Limb (tissue), 2 donors: ENCODE measurements at regions not wholly inside any gene's neighbourhood (a gene's known extent, or its start where the extent isn't known, plus 50 kb on each side); places are given as distances from the start of the nearest gene placed in this dataset.
"Not testable (repeated sequence)": the region's sequence is repeated elsewhere in the genome, so short reads cannot be mapped to it uniquely, and the experiment has no call there.

Experiments used
- DNase-seq, 2 donors: peaks; one replicate each; pipeline ENCODE4 v3.0.0-alpha.2; 2016; ENCODE audit errors: extremely low spot score in 2 of 2

DNA sequence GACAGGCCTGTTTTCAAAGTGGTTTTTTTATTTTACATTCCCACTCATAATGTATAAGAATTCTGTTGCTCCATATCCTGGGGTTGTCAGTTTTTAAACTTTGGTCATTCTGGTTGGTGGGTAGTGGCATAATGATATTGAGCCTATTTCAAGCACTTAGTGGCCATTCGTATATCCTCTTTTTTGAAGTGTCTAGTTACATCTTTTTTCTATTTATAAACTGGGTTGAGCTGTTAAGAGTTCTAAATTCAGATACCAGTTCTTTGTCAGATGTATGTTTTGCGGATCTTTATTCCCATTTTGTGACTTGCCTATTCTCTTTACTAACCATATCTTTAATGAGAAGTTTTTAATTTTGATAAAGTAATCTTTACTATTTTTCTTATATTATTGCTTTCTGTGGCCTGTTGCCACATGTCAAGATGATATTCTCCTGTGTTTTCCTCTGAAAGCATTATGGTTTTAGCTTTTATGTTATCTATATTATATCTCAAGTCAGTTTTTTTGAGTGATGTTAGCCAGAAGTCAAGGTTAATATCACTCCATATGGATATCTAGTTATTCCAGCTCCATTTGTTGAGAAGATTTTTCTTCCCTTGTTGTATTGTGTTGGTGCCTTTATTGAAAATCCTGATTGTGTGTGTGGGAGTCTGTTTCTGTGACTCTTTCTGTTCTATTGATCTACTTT lies 110.9 kb downstream of the FHIP1A start:
- DNase-seq: no peak

- DNase-seq: no peak
Observed at GRCh38 chr4:151522866-151523519, 114.0 kb downstream of the FHIP1A start.

DNA sequence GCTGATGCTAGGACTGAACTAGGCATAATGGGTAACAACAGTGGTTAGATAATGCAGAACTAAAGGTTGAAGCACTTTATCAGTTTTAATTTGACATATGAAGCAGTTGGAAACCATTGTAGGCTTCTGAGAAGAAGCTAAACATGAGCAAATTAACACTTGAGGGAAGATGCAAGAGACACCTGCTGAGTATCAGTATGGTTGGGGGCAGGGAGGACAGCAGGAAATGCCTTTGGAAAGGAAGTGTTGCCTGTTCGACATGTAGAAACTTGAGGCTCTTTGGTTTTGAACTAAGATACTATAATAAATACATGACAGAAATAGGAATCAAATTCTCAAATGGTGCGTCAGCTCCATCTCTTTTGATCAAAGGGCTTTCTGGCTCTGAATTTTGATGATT lies 115.6 kb downstream of the FHIP1A start:
- no peak for DNase-seq

- not testable (repeated sequence) for DNase-seq
Observed at GRCh38 chr4:151526489-151526888, 117.5 kb downstream of the FHIP1A start.

DNA sequence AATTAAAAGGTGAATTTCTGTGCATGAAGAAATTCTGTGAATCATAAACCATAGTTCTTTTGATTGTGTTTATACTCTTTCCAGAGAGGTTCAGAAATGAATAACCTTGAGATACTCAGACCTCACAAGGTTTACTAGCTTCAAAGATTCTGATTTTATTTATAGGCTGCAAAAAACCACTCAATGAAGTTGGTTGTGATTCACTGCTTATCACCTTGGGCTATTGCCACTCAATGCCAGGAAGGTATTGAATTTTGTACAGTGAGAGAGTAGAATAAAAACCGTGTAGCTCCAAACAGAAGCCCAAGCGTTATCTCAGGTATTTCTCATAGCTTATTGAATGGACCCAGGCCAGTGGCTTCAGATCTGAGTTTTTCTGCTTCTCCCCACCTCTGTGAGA lies 118.7 kb downstream of the FHIP1A start:
- DNase-seq: no peak

DNA sequence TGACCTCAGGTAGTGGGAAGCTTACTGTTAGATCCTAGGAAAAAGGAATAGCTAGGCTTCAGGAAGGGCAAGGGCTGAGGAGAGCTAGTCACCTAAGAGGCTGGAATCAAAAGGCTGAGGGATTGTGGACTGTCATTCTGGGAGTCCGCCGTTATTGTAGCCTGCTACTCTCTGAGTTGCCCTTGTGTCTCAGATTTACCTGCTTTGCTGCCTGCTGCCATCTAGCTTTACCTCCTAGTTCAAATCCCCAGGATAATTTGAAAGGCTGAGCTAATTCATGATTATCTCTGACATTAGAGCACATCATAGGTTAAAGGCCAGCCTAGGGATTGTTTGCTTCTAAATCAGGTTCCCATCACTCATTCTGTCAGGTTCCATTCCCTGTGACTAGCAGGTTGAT lies 120.2 kb downstream of the FHIP1A start:
- no peak for DNase-seq

DNA sequence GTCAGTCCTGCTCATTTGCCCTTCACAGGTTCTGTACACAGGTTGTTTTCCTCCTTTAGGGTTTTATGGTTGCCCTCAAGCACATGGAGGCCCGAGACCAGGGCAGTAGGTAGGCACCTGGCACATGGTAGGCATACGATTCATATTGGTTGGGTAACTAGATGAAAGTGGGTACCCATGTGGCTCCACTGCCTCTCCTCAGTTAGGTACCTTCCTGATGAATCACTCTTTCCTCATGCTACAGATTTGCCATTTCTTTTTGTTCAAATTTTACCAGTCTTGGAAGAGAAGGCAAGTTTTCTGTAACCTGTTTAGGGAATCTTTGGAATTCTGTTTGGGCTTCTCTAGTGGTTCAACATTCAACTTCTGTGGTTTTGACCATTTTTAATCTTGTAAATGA lies 121.3 kb downstream of the FHIP1A start:
- DNase-seq: no peak

DNA sequence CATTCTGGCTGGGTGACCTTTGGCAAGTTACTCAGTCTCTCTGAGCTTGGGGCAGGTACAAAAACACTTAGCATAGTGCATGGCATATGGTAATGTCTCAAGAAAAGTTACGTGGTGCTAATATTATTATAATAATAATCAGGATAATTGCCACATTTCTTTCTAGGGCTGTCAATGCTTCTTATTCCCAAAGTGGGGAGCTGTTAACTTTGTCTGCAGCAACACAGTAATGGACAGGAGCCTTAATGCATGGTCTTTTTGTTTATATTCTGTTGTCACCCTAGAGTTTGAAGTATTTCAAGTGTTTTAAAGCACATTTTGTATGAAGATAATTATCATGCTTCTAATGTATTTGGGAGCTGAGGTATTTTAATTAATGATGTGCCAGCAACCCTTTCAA lies 121.8 kb downstream of the FHIP1A start:
- DNase-seq: no peak

- no peak for DNase-seq
Observed at GRCh38 chr4:151532001-151532708, 123.2 kb downstream of the FHIP1A start.

DNA sequence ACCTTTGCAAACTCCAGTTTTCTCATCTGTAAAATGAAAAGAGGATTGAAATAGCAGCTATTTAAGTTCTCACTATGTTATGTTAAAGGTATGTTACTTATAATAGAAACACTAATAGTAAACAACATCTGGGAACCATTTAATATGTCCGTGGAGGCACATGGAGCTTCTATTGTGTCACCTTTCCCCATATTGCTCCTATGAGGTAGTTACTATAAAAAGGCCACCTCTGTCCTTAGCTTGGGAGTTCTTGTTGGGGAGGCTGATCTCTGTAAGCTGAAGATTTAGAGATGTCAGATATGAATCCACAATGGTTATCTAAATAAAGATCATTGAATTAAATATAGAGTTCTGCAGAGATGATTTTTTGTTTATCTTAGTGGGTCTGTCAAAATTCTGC lies 125.2 kb downstream of the FHIP1A start:
- DNase-seq: no peak

GRCh38 chr4:151535366-151535765 lies 126.4 kb downstream of the FHIP1A start:
- DNase-seq: no peak

DNA sequence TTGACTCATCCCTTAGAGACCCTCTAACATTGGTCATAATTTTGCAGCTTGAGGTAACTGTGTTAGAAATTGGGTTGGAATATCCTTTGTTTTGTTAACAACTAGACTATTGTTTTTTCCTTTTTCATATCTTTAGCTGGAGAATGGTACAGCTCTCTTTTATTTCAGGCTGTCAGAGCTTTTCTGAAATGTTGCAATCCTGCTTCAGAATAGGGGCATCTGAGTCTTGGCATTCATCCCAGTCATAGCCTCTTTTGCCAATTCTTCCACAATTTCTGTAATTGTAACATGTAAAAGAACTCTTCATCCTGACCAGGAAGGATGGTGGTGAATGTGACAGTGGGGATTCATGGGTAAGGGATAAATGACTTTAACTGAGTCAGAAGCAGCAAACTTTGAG lies 128.7 kb downstream of the FHIP1A start:
- no peak for DNase-seq

- no peak for DNase-seq
Observed at GRCh38 chr4:151538963-151539362, 130.0 kb downstream of the FHIP1A start.

- no peak for DNase-seq
Observed at GRCh38 chr4:151540728-151541388, 131.9 kb downstream of the FHIP1A start.

GRCh38 chr4:151541389-151542071 lies 132.6 kb downstream of the FHIP1A start:
- DNase-seq: no peak

- DNase-seq: no peak
Observed at GRCh38 chr4:151548708-151549107, 139.7 kb downstream of the FHIP1A start.

DNA sequence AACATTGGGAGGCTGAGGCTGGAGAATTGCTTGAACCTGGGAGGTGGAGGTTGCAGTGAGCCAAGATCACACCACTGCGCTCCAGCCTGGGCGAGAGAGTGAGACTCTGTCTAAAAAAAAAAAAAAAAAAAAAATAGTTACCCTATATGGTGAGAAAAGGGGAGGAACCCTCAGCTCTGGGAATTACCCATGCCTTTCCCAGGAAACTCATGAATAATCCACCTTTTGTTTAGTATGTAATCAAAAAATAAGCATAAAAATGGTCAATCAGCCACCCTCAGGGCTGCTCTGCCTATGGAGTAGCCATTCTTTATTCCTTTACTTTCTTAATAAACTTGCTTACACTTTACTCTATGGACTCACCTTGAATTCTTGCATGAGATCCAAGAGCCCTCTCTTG lies 140.4 kb downstream of the FHIP1A start:
- DNase-seq: not testable (repeated sequence)

- no peak for DNase-seq
Observed at GRCh38 chr4:151553874-151554273, 144.9 kb downstream of the FHIP1A start.

GRCh38 chr4:151555151-151555945 lies 146.4 kb downstream of the FHIP1A start:
- no peak for DNase-seq

DNA sequence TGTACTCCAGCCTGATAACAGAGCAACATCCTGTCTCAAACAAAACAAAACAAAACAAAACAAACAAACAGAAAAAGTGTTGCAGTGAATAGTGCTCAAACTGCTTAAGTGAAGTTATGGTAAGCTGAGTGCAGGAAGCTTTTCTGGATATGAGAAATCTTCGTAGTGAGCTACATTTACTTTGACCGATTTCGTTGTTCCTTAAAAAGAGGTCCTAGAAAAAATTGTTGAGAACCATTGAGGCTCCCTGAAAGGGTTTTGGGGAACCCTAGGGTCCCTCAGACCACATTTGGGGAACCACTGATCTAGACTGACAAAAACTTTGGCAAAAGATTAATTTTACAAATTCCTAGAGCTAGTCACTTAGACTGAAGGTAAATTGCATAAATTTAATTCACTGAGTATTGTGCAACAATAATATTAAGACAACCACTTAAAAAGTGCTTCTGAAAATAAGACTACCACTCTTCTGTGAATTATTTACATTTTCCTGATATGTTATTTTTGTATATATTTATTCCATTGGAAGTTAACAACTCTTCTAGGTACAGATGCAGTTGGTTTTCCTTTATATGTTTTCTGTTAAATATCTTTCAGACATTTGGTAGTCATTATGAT lies 149.6 kb downstream of the FHIP1A start:
- no peak for DNase-seq
